ENCODE measurements at regions not wholly inside any gene's neighbourhood (a gene's known extent, or its start where the extent isn't known, plus 50 kb on each side); places are given as distances from the start of the nearest gene placed in this dataset.
"Not testable (repeated sequence)": the region's sequence is repeated elsewhere in the genome, so short reads cannot be mapped to it uniquely, and the experiment has no call there.

- FAIRE-seq, result no peak
Observed at GRCh38 chr2:136715146-136715545, 50.2 kb upstream of the THSD7B start.

- no peak for FAIRE-seq
Observed at GRCh38 chr2:136714452-136714951, 50.8 kb upstream of the THSD7B start.

DNA sequence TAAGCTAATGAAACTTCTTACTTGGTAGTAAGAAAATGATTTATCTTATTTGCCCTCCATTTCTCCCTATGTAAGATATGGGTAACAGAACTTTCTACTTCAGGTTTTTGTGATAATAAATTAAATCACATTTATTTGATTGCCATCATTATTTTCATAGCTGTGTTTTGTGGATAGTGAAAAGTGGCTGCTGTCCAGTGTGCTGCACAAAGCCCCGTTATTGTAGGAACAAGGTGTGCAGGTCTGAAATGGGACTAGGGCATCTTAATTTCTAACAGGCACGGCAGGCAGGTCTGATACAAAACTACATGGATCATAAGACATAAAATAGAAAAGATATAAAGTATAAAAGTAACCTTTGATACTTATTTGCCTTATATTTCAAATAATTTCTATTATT is 51.6 kb upstream of the THSD7B start:
- FAIRE-seq, result no peak

GRCh38 chr2:136705336-136705735 is 60.0 kb upstream of the THSD7B start:
- FAIRE-seq, result no peak

- no peak for FAIRE-seq
Observed at GRCh38 chr2:136703214-136703613, 62.1 kb upstream of the THSD7B start.

GRCh38 chr2:136696438-136696837 is 68.9 kb upstream of the THSD7B start:
- FAIRE-seq, result no peak

GRCh38 chr2:136693966-136694365 is 71.4 kb upstream of the THSD7B start:
- FAIRE-seq, result no peak

DNA sequence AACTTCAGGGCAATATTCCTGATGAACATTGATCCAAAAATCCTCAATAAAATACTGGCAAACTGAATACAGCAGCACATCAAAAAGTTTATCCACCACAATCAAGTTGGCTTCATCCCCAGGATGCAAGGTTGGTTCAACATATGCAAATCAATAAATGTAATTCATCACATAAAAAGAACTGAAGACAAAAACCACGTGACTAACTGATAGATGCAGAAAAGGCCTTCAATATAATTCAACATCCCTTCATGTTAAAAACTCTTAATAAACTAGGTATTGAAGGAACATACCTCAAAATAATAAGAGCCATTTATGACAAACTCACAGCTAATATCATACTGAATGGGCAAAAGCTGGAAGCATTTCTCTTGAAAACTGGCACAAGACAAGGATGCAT is 85.3 kb upstream of the THSD7B start:
- FAIRE-seq, result not testable (repeated sequence)

DNA sequence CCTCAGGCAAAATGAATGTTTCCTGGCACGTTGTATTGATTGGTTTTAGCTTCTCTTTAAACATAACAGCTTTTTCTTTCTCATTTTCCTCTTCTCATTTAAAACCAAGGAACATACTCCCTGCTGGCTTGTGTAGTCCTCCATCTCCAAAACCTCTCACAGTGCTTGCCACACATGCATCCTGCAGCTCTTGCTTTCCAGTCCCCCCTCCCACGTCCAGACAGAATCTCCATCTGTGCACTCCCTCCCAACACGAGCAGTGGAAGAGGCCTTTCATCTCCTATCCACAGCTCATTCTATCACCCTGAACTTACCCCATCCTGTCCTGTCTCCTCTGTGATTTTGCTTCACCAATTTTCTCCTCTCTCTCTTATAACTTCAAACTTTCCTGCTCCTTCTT is 99.6 kb upstream of the THSD7B start:
- FAIRE-seq, result no peak

GRCh38 chr2:136664713-136665405 is 100.5 kb upstream of the THSD7B start:
- FAIRE-seq, result no peak

DNA sequence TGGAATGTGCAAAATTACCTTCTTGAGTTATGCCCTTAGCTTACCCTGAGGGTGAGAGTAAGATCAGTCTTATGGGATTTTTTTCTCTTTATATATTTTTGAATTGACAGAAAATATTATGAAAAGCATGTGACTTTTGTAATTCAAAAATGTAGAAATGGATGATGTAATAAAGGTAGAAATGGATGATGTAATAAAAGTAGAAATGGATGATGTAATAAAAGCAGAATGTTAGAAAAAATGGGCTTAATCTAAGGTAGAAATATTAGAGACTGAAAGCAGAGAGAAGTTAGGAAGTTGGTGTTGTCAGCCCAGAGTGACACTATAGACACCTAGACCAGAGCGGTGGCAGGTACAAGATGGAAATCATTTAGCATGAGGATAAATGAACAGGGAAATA is 107.1 kb upstream of the THSD7B start:
- no peak for FAIRE-seq

DNA sequence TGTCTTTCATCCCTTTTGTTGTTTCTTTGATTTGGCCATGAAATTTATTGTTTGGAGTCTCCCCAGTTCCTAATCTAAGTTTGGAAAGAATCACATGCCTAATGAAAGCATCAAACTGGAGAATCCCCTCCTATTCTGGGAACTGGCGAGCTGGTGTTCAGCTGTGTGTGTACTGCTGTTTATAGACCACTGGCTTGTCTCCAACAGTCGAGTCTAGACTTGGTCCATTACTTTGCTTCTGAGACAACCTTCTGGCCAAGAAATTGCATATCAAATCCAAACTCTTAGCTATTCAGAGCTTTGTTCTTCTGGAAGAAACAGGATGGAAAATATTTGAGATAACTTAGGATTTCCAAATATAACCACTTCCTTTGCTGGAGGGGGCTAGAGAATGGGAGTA is 111.5 kb upstream of the THSD7B start:
- no peak for FAIRE-seq

GRCh38 chr2:136651456-136652010 is 113.8 kb upstream of the THSD7B start:
- no peak for FAIRE-seq

DNA sequence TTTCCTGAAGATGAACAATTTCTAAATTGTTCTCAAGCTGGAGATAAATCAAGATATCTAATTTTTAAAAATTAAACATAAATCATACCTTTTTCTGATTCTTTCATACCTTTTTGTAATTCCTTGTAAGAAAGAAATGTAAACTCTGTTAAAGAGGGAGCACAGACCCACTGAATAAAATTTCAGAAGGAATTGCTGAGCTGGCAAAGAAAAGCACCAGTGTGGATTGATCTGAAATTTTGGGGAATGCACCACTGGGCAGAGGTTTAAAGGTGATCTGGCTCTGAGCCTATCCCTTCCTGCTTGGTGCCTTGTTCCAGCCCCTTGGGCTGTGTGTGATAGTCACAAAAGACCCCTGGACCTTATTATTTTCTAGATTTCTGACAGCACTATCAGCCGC is 118.3 kb upstream of the THSD7B start:
- FAIRE-seq, result no peak

- no peak for FAIRE-seq
Observed at GRCh38 chr2:136645236-136645828, 120.0 kb upstream of the THSD7B start.

- no peak for FAIRE-seq
Observed at GRCh38 chr2:136639651-136640050, 125.7 kb upstream of the THSD7B start.

- FAIRE-seq, result no peak
Observed at GRCh38 chr2:136638193-136638592, 127.2 kb upstream of the THSD7B start.

DNA sequence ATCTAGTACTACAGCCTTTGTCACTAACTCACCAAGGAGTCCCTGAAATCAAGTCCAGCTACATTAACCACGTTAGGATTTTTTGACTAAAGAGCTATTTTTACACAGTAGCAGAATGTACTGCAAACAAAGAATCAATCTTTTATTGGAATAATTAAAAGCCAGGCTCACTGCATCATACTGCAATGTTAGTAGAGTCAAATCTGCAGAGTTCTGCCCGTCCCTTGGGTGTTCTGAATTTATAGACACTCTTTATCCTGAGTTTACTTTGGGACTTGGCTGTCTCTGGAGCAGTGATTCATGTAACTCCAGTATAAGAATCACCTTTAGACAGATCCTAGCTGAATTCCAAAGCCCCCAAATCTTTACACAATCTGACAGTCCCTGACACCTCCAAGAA is 127.9 kb upstream of the THSD7B start:
- FAIRE-seq, result no peak

- no peak for FAIRE-seq
Observed at GRCh38 chr2:136628490-136628889, 136.9 kb upstream of the THSD7B start.

GRCh38 chr2:136613096-136613495 is 152.2 kb upstream of the THSD7B start:
- no peak for FAIRE-seq

DNA sequence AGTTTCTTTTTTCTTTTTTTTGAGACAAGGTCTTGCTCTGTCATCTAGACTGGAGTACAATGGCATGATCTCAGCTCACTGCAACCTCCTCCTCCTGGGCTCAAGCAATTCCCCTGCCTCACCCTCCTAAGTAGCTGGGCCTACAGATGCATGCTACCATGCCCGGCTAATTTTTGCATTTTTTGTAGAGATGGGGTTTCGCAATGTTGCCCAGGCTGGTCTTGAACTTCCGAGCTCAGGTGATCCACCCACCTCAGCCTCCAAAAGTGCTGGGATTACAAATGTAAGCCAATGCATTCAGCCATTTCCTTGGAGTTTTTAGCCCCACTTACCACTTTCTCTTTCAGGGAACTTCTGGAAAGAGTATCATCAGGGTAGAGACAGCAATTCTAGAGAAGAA is 153.3 kb upstream of the THSD7B start:
- FAIRE-seq, result no peak

DNA sequence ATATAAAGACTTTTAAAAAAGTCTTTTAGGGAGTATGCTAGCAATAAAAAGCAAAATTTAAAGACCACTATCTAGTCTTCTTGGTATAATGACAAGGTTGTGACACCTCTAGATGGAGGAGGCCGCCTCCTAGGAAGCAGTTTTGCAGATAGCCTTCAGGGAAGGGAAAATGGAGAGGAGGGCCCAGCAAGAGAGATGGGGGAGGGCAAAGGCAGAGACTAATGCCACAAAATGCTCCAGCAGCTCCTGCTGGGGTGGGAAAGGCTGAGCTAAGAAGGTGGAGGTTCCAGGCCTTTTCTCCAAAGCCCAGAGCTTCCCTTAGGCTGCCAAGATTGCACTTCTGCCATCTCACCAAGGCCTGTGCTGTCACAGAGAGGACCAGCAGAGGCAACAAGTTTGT is 153.9 kb upstream of the THSD7B start:
- FAIRE-seq, result no peak

- FAIRE-seq, result no peak
Observed at GRCh38 chr2:136582628-136583205, 182.6 kb upstream of the THSD7B start.

DNA sequence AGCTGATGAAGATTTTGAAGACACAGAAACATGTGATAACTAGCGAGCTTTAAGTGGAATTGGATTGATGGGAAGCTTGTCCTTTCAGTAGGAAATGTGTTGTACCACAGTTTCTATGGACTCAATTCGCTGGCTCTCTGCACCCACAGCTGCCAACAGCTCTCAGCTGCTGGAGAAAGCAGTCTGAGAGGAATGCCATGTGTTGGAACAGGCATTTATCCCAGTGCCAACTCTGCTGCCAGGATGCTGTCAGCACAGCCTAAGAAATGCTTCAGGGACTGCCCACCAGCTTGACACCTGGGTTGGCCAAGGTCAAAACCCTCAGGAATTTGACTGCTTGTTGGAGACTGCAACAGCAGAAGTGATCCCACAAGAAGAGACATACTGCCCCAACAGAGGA is 193.0 kb upstream of the THSD7B start:
- FAIRE-seq, result no peak
